Neural progenitor cell (in vitro differentiated cells): ENCODE measurements at regions not wholly inside any gene's neighbourhood (a gene's known extent, or its start where the extent isn't known, plus 50 kb on each side); places are given as distances from the start of the nearest gene placed in this dataset.

ENCODE experiments used
- DNase-seq: peaks from one replicate; pipeline ENCODE4 v3.0.0-alpha.2; 2016; ENCODE audit warnings: low spot score
- H2AFZ ChIP-seq: fragments of 200-600 bp; sonication (generic); replicated peaks from 2 replicates; pipeline ENCODE4 v1.6.1; 2016; ENCODE audit warnings: antibody characterized with exemption
- H3F3A ChIP-seq: fragments of 200-600 bp; sonication (generic); 2 replicates; pipeline ENCODE4 v1.6.1; 2016; ENCODE audit warnings: antibody characterized with exemption, low read depth
- H3K27ac ChIP-seq: fragments of 200-600 bp; sonication (generic); 2 replicates; pipeline ENCODE4 v1.5.1; 2016; ENCODE audit warnings: mild to moderate bottlenecking
- H3K27me3 ChIP-seq: fragments of 200-600 bp; sonication (generic); 2 replicates; pipeline ENCODE4 v1.6.1; 2016; ENCODE audit warnings: mild to moderate bottlenecking, moderate library complexity
- H3K36me3 ChIP-seq: fragments of 200-600 bp; sonication (generic); 2 replicates; pipeline ENCODE4 v1.5.1; 2016
- H3K4me1 ChIP-seq: fragments of 200-600 bp; sonication (generic); 2 replicates; pipeline ENCODE4 v1.6.1; 2016; ENCODE audit warnings: mixed run types
- H3K4me2 ChIP-seq: fragments of 200-600 bp; sonication (generic); 2 replicates; pipeline ENCODE4 v1.6.1; 2016
- H3K4me3 ChIP-seq: fragments of 200-600 bp; sonication (generic); 2 replicates; pipeline ENCODE4 v1.5.1; 2016
- H3K79me2 ChIP-seq: fragments of 200-600 bp; sonication (generic); 2 replicates; pipeline ENCODE4 v1.6.1; 2016; ENCODE audit warnings: low read depth
- H3K9ac ChIP-seq: fragments of 200-600 bp; sonication (generic); 2 replicates; pipeline ENCODE4 v1.6.1; 2016
- H3K9me3 ChIP-seq: fragments of 200-600 bp; sonication (generic); 2 replicates; pipeline ENCODE4 v1.5.1; 2016; ENCODE audit warnings: low read depth
- H4K20me1 ChIP-seq: fragments of 200-600 bp; sonication (generic); 2 replicates; pipeline ENCODE4 v1.6.1; 2016; ENCODE audit warnings: low read depth
- H3K27ac Mint-ChIP-seq: 3 replicates; pipeline ENCODE4 v1.8.0; 2021; ENCODE audit warnings: mixed read lengths
- H3K27me3 Mint-ChIP-seq: 2 replicates; pipeline ENCODE4 v1.8.0; 2022; ENCODE audit warnings: low read depth, mild to moderate bottlenecking, inconsistent platforms, moderate library complexity, mixed read lengths; ENCODE audit not compliant: insufficient read depth
- H3K36me3 Mint-ChIP-seq: 3 replicates; pipeline ENCODE4 v1.8.0; 2021; ENCODE audit warnings: mixed read lengths
- H3K4me1 Mint-ChIP-seq: 3 replicates; pipeline ENCODE4 v1.8.0; 2021; ENCODE audit warnings: mixed read lengths
- H3K4me3 Mint-ChIP-seq: 3 replicates; pipeline ENCODE4 v1.8.0; 2021; ENCODE audit warnings: mild to moderate bottlenecking, moderate library complexity, mixed read lengths
- H3K9me3 Mint-ChIP-seq: 3 replicates; pipeline ENCODE4 v1.8.0; 2020; ENCODE audit warnings: mixed read lengths
- CTCF ChIP-seq: fragments of 200-600 bp; sonication (generic); IDR thresholded peaks from 2 replicates; pipeline ENCODE4 v1.5.1; 2017; ENCODE audit warnings: antibody characterized with exemption, mild to moderate bottlenecking
- EZH2 ChIP-seq: fragments of 200-600 bp; sonication (generic); IDR thresholded peaks from 2 replicates; pipeline ENCODE4 v1.6.1; 2017; ENCODE audit warnings: antibody characterized with exemption, mild to moderate bottlenecking, moderate library complexity
- EZH2phosphoT487 ChIP-seq: fragments of 200-600 bp; sonication (generic); IDR thresholded peaks from 2 replicates; pipeline ENCODE4 v1.6.1; 2017; ENCODE audit warnings: antibody characterized with exemption

- no peak overlapping the region for H3K27ac Mint-ChIP-seq
- H3K9me3 Mint-ChIP-seq, result peaks cover 2% of the 10 kb centered on the region
- Histone ChIP-seq H3K27ac (no peak overlapping the region), H2AFZ (peak overlapping the region; percentile 50), H3K4me1 (peaks cover 5% of the 10 kb centered on the region), H3K9ac (no peak overlapping the region), H3K4me2 (no peak overlapping the region), H3K9me3 (no peaks in the 10 kb centered on the region), H3K79me2 (no peaks in the 10 kb centered on the region), H4K20me1 (no peaks in the 10 kb centered on the region), H3F3A (no peaks in the 10 kb centered on the region), H3K27me3 (no peaks in the 10 kb centered on the region), H3K4me3 (no peak overlapping the region), H3K36me3 (no peaks in the 10 kb centered on the region)
- no peak overlapping the region for H3K4me3 Mint-ChIP-seq
- TF ChIP-seq EZH2, result no peak
- TF ChIP-seq CTCF, result no peak
- no peak for TF ChIP-seq EZH2phosphoT487
- peaks cover 11% of the 10 kb centered on the region for H3K27me3 Mint-ChIP-seq
- peaks cover 12% of the 10 kb centered on the region for H3K4me1 Mint-ChIP-seq
- peaks cover 3% of the 10 kb centered on the region for H3K36me3 Mint-ChIP-seq
- peak; percentile 20 for DNase-seq
These were observed 353.4 kb upstream of the FZD8 start for GRCh38 chr10:35995485-35995884.

- Histone ChIP-seq H3K4me2 (peak overlapping the region; percentile 8), H3K9ac (no peak overlapping the region), H4K20me1 (no peaks in the 10 kb centered on the region), H3F3A (no peaks in the 10 kb centered on the region), H2AFZ (peak overlapping the region; percentile 69), H3K36me3 (no peaks in the 10 kb centered on the region), H3K4me1 (peaks cover 5% of the 10 kb centered on the region), H3K27ac (no peak overlapping the region), H3K27me3 (no peaks in the 10 kb centered on the region), H3K4me3 (no peak overlapping the region), H3K79me2 (no peaks in the 10 kb centered on the region), H3K9me3 (no peaks in the 10 kb centered on the region)
- H3K27me3 Mint-ChIP-seq, result peaks cover 11% of the 10 kb centered on the region
- no peak overlapping the region for H3K27ac Mint-ChIP-seq
- DNase-seq, result no peak
- no peak overlapping the region for H3K4me3 Mint-ChIP-seq
- H3K36me3 Mint-ChIP-seq, result peaks cover 3% of the 10 kb centered on the region
- peaks cover 12% of the 10 kb centered on the region for H3K4me1 Mint-ChIP-seq
- no peak for TF ChIP-seq EZH2phosphoT487
- no peak for TF ChIP-seq CTCF
- TF ChIP-seq EZH2, result no peak
- peaks cover 8% of the 10 kb centered on the region for H3K9me3 Mint-ChIP-seq
These were observed 351.8 kb upstream of the FZD8 start for GRCh38 chr10:35993591-35994515.

- Histone ChIP-seq H4K20me1 (no peaks in the 10 kb centered on the region), H2AFZ (no peak overlapping the region), H3K27ac (no peak overlapping the region), H3K36me3 (no peaks in the 10 kb centered on the region), H3K9ac (no peak overlapping the region), H3K9me3 (no peaks in the 10 kb centered on the region), H3K4me3 (no peak overlapping the region), H3K4me1 (peaks cover 5% of the 10 kb centered on the region), H3K27me3 (no peaks in the 10 kb centered on the region), H3K4me2 (no peak overlapping the region), H3F3A (no peaks in the 10 kb centered on the region), H3K79me2 (no peaks in the 10 kb centered on the region)
- DNase-seq, result no peak
- Mint-ChIP-seq H3K27ac (no peak overlapping the region), H3K4me3 (no peak overlapping the region), H3K27me3 (peaks cover 10% of the 10 kb centered on the region), H3K9me3 (peaks cover 11% of the 10 kb centered on the region), H3K4me1 (peaks cover 28% of the 10 kb centered on the region), H3K36me3 (peaks cover 3% of the 10 kb centered on the region)
- TF ChIP-seq EZH2phosphoT487, result no peak
These were observed 350.0 kb upstream of the FZD8 start for GRCh38 chr10:35992107-35992506.
